Stimulated activated CD4-positive, alpha-beta T cell treated with anti-CD3 and anti-CD28 coated beads, Interleukin-15, amount 100 ng/mL, for 1 hour (primary cell): ENCODE measurements at regions not wholly inside any gene's neighbourhood (a gene's known extent, or its start where the extent isn't known, plus 50 kb on each side); places are given as distances from the start of the nearest gene placed in this dataset.
"Not testable (repeated sequence)": the region's sequence is repeated elsewhere in the genome, so short reads cannot be mapped to it uniquely, and the experiment has no call there.

Source experiments
- DNase-seq, 2 donors: peaks; one replicate each; pipeline ENCODE4 v3.0.0-alpha.2; 2020; ENCODE audit warnings: low read depth in 1 of 2, low spot score in 1 of 2

DNA sequence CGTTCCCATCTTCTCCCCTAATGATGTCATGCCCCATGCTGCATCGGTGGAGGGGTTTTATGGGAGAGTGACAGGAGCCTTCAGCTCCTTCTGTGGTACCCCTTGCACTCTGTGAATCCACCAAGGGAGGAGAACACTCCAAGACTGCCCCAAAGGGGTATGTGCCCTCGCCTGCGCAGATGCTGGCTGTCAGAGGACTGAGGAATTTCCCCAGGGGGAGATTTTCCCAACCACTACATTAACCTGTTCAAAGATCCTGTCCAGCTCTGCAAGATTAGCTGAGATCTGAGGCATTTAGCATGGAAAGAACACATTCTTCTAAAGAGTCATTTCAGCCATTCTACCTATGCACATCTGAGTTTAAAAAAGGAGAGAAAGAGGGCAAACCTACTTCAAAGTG, 143.2 kb upstream of the ITGA6 start:
- DNase-seq = no peak

DNA sequence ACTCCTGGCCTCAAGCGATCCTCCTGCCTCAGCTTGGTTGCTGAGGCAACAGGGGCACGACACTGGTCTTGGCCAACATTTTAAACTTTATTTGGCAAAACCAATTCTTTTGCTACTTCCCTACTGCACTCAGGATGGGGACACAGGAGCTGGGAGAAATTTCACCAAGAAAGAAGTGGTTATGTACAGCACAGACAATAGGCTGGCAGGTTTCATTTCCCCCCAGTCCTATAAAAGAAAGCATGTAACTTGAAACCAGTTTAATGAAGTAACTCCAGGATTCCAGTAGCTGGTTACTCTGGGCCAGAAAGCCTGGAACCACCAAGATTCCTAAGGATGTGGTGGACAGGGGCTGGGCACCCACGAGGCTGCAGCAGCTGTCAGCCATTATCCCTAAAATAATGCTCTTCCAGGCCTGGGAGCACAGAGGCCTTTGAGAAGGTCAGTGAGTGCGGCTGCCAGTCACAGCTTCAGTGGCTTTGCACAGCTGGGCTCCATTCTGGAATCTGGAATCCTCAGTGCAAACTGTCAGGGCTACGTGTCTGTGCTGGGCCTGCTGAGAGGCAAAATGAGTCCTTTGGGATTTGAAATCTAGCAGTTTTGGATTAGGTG, 142.3 kb upstream of the ITGA6 start:
- DNase-seq = no peak

DNA sequence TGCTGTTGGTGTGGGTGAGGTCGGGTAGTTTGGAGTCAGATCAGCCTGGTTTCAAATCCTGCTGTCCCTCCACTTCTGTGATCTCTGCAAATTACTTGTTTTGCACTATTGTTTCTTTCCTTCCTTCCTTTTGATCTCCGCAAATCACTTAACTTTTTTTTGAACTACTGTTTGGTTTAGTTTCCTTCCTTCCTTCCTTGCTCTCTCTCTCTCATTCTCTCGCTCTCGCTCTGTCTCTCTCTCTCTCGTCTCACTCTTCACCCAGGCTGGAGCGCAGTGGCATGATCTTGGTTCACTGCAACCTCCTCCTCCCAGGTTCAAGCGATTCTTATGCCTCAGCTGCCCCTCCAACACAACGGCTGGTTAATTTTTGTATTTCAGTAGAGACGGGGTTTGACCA, 141.6 kb upstream of the ITGA6 start:
- no peak for DNase-seq

DNA sequence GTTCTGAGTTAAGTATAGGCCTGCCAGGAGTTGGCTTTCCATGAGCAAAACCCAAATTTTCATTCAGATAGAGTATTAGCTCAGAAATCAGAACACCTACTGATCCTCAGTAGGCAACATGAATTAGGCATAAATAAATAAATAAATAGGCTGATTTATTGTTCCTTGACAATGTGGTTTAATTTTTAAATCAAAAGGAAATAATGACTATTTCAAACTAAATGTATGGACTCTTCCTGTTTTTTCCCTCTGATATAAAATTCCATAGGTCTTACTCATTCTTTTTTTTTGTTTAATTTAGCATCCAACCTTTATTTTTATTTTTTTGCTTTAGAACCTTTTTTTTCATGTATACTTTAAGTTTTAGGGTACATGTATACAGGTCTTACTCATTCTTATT, 140.2 kb upstream of the ITGA6 start:
- DNase-seq = no peak

DNA sequence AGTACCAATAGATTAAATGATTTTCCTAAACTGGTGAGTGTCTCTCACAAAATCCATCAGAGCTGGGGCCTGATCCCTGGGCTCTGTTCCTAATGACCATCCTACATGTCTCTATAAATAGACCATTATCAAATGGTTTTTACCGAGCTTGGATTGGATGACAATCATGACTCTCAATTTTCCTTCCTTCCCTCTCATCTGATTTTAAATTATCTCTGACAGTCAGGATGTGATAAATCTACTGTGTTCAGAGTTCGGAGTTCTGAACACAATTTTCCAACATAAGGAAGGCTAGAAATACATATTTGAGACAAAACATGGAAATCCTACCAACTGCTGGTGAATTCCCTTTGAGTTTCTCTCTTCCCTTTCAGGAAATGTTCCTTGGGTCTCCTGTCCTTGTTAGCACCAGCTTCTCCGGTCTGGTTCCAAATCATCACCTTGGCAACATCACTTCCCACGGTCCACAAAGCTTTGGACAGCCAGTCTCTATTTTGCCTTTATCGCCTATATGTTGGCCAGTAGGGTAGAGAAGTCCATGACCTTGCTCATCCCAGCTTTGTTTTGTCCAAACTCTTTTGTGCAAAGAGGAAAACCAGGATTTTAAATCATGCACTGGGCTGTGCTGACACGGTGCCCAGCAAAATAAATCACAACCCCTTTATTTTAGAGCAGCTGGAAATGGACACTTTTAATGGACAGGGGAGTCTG, 139.6 kb upstream of the ITGA6 start:
- no peak for DNase-seq

DNA sequence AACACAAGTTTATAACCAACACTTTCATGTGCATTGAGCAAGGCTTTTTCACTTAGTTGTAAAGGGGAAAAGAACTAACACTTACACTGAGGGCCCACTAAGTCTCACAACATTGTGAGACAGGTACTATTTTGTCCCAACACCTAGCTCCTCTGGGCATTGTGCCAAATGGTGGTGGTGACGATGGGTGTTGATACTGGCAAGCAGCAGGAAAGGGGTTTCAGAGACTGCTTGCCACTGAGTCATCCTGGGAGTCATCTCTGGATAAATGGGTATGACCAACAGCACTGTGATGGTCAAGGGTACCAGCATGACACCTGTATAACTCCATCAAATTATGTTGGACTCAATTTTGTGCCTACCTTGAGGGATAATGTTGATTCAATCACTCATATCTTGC, 138.8 kb upstream of the ITGA6 start:
- no peak for DNase-seq

DNA sequence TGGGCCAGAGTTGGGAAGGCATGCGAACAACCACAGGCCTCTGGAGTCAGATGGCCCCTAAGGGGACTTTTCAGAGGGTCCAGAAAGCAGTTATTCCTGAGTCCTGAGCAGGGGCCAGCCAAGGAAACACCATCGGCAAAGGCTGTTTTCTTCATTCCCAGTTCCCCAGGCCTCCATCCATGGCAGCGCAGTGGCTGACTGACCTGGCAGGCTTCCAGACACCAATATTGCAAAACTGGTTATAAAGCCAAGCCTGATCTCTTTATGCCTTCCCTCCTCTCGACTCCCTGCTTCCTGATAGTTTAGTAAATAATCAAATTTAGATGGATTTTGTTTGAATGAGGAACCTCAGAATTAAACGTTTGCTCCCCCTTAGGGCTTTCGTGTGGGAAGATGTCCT, 133.4 kb upstream of the ITGA6 start:
- no peak for DNase-seq

DNA sequence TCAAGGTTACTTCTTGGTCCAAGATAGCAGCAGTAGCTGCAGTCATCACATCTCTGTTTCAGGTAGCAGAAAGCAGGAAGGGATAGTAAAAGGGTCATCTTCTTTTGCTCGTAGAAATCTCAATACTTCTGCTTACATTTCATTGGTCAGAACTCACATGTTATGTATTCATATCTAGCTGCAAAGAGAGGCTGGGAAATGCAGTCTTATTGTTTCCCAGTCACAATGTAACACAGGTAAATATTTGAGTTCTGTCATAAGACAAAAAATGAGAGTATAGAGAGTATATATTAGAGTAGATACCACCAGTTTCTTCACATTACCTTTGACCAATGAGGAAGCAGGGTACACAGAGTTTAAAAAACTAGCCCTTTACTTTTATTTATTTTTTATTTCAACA, 132.4 kb upstream of the ITGA6 start:
- DNase-seq = no peak

DNA sequence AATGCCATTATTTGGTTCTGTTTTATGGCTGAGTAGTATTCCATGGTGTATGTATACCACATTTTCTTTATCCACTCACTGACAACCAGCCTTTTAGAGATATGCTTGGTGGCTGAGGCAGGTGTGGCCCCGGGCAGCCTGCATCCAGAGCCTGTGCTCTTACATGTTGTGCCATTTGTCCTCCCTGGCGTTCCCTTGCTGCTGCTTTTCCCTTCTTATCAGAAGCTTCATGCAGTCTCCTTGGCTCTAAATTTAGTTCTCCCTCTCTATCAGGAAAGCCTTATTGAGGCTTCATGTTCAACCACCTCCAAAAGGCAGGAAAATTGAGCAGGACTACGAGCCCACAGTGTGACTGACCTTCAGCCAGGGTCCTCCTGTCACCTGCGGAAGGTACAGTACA, 131.7 kb upstream of the ITGA6 start:
- DNase-seq = no peak

DNA sequence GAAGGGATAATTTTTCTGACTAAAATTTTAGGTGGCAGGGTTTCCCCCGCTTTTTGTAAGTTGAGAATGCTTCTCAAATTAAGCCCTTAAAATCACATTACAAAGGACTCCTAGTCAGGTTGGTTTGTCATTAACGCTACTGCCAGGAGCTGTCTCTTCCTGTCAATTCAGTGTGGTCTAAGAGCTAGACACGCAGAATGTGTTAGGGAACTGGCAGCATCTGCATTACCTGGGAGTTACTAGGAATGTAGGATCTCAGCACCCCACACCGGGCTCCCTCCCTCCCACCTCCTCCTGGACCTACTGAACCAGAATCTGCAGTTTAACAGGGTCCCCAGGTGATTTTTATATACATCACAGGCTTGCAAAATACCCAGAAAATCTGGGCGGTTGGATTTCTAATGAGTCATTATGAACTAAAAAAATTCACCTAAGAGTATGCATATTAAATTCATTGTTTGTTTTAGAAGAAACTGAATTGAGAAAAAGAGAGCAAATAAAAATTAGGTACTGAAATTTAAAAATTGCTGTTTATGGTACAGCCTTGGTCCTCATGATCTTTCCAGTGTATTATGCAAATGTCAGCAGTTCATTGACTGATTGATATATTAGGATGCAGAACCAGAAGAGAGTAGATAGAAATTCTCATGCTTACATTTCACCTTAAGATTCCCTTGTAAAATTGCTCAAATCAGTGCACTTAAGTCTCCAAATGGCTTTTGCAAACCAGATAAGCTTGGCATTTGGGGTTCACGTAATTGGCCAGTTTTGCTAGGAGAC, 130.9 kb upstream of the ITGA6 start:
- DNase-seq = no peak

DNA sequence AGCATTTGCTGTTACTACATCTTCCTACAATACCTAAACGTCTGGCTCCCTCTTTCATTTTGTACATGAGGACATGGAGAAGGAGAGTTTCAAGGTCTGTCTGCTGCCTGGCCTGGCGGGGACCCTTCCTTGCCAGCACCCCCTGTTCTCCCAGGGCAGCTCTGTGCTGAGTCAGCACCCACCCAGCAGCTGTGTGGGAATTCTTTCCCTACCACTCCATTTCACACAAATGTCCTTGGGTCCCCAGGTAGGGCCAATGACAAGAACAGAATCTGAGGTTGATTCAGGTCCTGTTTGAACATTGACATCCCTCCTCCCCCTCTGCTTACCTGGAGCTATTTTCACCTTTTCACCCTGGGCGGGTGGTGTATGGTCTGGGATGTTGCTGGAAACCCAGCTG, 129.9 kb upstream of the ITGA6 start:
- DNase-seq = no peak

DNA sequence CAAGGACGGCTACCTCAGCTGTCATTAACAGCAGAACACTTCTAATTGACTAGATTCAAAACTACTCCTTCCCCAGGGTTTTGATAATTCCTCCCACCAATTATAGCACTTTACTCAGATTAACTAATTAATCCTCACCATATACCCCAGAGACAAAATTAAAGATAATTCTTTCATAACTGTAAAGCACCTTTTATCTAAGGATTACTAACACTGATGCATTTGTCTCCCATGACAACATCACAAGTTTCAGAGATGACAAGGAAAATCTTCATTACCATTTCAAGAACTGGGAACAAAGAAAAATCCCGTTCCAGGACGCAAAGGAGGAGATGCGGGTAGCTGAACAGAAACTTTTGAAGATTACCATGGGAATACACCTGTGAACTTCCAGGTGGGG, 129.4 kb upstream of the ITGA6 start:
- no peak for DNase-seq

DNA sequence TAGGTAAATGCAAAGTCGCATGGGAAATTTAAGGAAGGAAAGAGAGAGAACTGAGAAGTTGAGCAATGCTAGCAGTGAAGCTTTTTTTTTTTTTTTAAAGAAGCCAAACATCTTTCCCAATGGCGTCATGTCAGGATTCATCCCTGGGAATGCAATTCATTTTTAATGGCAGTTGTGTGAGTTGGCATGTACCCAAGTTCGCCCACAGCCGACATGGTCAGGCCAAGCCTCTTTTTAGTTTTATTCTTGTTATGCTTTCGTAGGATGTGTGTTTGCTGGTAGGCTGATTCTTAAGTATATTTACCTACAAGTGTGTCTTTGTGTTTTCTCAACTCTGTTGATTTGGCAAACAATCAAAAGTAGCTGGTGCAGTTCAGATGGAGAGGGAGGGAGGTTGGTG, 127.6 kb upstream of the ITGA6 start:
- no peak for DNase-seq

DNA sequence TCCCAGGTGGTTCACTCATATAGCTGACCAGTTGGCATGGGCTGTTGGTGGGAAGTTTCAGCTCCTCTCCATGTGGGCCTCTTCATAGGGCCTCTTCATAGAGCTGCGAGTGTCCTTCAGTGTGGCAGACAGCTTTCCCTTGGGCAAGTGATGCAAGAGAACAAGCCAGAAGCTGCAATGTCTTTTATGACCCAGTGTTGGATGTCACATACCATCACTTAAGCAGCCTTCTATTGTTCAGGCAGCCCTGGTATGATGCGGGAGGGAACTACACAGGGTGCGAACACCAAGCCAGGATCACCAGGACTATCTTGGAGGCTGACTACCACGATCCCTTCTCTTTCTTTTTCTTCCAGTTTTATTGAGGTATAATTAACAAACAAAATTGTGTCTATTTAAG, 126.5 kb upstream of the ITGA6 start:
- no peak for DNase-seq

DNA sequence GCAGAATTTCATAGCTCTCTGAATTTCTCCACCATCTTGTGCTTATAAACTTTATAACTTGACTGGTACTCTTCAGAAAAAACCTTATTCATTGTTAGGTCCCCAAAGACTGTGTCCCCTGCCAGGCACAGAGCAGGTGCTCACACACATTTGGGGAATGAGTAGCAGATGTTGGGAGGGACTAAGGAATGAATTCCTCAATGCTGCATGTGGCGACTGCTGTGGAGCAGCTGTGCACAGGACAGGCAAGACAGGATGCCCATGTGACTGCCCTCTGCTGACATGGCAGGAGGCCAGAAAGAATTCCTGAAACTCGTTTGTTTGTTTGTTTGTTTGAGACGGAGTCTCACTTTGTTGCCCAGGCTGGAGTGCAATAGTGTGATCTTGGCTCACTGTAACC, 122.3 kb upstream of the ITGA6 start:
- no peak for DNase-seq

DNA sequence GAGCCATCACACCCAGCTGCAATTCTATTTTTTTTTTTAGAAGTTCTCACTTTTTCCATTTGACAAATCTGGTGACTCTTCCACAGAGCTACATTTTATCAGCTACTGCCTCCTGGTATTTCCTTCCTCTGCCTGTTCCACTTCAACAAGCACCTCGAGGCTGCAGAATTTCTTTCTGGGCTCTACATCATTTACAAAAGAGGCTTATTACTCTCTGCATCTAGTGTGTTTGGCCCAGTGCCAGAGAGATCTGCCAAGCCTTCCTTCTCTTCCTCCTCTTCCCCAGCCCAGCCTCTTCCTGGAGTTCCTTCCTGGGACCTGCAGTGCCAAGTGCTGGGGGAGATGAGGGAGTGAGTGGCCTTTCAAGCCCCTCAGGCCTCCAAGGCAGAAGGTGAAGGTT, 119.6 kb upstream of the ITGA6 start:
- DNase-seq = no peak

DNA sequence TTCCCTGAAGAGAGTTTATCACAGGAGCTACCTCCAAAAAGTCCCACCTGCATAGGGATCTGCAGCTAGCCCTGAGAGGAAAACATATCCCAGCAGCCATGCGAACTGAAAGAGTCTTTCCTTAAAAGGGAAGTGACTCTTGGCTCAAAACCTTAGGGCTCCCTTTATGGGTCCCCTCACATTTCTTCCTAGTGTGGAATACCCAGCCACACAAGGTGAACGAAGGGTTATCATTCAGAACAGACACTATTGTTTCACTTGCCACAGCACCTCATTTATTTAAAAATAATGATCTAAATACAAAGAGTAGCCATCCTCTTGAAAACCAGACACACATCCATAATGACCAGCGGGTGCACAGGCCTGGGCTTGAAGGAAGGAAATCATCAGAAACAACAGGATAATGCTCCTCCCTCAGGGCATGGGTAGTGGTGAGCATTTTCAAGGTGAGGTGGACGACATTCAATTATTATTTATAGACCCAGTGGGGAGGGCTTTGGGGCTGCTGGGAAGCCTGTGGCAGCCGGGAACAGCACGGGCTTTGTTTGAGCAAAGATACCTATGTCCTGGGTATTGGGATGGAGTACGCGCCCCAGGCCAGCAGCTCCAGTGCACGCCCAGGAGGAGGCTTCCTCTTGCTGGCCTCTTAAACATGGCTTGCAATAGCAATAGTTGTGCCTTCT, 119.0 kb upstream of the ITGA6 start:
- DNase-seq = no peak

DNA sequence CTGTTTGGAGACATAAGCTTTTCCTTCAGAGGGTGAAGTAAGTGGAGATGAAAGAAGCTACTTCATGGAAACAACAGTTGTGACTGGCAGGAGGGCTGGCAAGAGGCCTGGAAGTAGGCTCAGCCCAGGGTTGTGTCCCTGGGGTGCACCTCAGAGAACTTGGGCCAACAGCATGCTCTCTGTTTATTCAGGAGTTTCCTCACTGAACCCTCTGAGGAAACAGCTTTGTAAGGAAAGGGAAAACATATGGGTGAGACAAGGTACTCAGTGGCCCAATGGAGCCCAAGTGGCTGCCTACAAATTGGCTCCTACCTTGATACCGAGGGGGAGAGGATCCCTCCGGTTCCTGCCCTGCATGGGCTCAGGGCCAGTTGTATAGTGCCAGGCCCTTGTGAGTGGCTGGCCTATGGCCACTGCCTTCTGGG, 115.5 kb upstream of the ITGA6 start:
- DNase-seq = no peak

DNA sequence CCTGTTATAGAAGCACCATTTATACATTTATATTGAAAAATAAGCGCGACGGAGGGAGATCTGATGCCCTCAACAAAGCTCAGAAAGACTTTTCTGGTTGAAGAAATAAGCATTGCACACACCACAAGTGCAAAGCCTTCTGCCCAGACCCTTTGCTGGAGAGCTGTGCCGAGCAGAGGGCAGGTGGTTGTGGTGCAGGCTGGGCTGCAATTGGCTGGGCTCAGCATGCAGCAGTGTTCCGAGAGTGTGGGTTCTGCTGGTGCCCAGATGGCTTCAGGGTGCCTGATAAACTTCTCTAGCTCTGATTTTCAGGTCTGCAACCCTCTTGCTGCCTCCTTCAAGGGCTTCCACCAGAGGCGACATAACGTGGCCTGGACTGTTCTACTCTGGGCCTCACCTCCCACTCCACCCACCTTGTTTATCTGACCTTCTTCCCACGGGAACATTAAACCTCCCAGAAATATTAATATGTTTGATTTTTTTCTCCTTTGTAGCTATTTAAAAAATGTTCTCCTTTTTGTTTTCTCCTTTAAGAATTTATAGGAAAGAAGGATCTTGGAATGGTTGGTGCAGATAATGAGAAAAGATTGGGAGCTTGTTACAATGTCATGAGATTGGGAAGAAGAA, 113.6 kb upstream of the ITGA6 start:
- no peak for DNase-seq

DNA sequence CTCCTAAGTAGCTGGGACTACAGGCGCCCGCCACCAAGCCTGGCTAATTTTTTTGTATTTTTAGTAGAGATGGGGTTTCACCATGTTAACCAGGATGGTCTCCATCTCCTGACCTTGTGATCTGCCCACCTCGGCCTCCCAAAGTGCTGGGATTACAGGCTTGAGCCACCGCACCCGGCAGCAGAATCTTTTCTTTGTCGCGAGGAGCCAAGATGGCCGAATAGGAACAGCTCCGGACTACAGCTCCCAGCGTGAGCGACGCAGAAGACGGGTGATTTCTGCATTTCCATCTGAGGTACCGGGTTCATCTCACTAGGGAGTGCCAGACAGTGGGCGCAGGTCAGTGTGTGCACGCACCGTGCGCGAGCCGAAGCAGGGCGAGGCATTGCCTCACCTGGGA, 112.3 kb upstream of the ITGA6 start:
- not testable (repeated sequence) for DNase-seq

DNA sequence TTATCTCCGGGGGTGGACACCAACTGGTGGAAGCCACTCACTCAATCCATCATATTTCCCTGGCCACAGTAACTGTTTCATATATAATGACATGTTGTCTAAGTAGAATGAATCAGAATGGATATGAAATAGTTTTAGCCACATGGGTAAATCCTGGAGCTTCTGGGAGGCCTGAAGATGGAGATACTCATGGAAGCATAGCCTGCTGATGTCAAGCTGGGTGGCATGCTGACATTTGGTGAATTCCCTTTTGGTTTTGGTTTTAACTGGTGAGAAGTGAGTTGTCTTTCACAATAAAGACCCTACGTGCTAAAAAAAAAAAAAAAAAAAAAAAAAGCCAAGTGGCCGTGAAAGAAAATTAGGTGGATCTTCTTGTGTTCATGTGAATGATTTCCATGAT, 105.3 kb upstream of the ITGA6 start:
- no peak for DNase-seq

DNA sequence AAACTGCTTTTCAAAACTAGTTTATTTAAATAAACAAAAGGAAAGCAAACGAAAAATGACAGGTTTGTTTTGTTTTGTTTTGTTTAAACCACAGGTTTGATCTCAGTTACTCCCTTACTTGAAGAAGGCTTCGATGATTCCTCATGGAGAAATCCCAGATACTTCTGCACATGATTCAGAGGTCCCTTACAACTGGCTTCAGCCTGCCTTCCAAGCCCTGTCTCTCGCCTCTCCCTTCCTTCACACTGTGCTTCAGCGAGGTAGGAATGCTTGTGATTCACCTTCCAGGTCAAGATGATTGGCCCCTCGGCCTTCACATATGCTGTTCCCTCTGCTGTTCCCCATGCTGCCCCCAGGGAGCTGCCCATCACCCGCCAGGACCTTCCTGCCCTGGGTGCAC, 104.1 kb upstream of the ITGA6 start:
- DNase-seq = no peak
